ENCODE measurements at regions not wholly inside any gene's neighbourhood (a gene's known extent, or its start where the extent isn't known, plus 50 kb on each side); places are given as distances from the start of the nearest gene placed in this dataset.
A peak's percentile ranks its signal among the peaks of the same experiment; 100 is the strongest.

DNA sequence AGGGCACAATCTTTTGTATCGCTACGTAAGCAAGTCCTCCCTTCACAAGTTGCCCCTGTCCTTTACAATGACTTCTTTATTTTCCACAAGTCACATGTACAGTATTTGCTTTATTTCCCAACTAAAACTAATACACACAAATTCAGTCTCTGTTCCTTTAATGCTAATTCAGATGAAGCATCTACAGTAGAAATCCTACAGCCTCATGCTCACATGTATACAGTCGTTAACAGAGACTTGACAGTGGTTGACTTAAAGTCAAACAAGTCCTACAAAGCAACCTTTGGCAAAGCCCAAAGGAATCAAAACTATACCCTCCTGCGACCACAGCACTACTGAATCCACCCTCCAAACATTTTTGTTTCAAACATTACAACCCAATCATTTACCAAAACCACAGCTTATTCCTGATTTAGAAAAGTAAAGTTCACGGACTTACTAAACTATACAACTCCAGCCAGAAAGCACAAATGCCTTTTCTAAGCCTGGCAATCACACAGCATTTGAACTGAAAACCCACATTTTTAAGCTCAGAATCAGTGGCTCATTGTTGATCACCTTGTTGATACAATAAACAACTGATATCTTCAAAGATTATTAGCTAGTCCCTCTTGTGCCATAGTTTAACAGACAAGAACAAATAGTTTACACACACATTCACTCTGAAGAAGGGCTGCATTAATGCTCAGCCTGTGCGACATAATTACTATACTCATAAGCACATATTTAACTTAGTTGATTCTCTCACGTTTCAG, 70.9 kb upstream of the NHSL1 start:
- TF ChIP-seq, protein P1, sequence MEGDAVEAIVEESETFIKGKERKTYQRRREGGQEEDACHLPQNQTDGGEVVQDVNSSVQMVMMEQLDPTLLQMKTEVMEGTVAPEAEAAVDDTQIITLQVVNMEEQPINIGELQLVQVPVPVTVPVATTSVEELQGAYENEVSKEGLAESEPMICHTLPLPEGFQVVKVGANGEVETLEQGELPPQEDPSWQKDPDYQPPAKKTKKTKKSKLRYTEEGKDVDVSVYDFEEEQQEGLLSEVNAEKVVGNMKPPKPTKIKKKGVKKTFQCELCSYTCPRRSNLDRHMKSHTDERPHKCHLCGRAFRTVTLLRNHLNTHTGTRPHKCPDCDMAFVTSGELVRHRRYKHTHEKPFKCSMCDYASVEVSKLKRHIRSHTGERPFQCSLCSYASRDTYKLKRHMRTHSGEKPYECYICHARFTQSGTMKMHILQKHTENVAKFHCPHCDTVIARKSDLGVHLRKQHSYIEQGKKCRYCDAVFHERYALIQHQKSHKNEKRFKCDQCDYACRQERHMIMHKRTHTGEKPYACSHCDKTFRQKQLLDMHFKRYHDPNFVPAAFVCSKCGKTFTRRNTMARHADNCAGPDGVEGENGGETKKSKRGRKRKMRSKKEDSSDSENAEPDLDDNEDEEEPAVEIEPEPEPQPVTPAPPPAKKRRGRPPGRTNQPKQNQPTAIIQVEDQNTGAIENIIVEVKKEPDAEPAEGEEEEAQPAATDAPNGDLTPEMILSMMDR (conservative IDR thresholded peaks at IDR 0.05; ENCODE audit: low read depth, low read length): no peak
- peak overlapping the region; percentile 26 for H3K4me3 ChIP-seq (ENCODE audit: low read depth, low read length)
- no peak for DNase-seq (ENCODE audit: low read depth)

DNA sequence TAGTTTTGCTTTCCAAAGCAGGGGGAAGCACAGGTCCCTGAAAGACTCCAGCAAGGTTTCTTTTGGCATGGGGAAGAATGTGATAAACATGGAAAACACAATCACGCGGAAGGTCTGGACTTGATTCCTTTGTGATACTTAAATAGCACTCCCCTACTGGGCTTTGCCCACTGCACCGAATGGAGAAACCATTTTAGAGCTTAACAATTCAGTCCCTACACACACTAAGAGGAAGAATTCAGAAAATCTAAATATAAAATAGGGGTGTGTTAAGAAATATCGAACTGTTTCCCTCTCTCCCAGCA, 71.4 kb upstream of the NHSL1 start:
- DNase-seq (ENCODE audit: low read depth): no peak
- peak overlapping the region; percentile 26 for H3K4me3 ChIP-seq (ENCODE audit: low read depth, low read length)
- TF ChIP-seq, protein P1 (conservative IDR thresholded peaks at IDR 0.05; ENCODE audit: low read depth, low read length): no peak

DNA sequence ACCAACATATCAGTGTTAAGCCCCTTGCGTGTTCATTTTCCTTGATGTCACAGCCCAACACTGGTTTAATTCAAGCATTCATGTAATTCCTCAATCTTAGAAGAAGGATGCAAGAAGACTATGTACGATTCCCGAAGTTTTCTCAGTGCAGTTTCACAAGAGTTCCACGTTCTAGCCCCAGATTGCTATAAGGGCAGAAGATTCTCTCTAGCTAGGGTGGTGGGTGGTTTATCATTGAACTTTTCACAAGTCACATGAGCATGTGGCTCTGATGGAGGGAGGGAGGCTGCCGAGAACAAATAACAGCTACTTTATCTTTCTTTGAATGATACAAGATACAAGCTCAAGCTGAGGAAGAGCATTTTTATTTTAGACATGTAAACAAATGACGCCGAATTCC, 71.9 kb upstream of the NHSL1 start:
- no peak for DNase-seq (ENCODE audit: low read depth)
- H3K4me3 ChIP-seq (ENCODE audit: low read depth, low read length): peak overlapping the region; percentile 58
- TF ChIP-seq, protein P1 (conservative IDR thresholded peaks at IDR 0.05; ENCODE audit: low read depth, low read length): no peak

DNA sequence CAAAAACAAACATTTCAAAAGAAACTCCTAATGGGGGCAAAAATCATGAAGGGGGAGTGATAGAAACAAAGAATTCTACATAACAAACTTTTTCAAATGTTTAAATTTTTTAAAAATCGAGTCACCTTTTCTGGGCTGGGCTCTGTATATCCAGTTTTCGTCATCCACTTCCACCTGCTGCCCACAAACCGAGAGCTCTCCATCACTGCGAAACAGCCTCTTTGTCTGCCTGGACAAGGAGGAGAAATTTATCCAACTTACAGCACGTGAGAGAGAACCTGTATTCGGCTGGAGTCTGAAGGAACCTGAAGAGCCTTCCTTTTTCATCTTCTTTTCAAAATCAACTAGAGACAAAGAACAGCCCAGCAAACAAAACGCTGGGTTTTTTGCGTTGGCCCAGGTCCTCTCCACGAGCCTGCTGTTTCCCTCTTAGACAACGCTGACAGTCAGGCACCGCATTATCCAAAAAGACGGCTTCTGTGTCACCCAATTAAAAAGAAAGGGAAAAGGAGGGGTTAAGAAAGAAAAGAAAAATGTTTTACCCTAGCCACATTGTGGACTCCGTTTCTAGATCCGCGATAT, 72.4 kb upstream of the NHSL1 start:
- H3K4me3 ChIP-seq (ENCODE audit: low read depth, low read length): peak overlapping the region; percentile 58
- DNase-seq (ENCODE audit: low read depth): no peak
- TF ChIP-seq, protein P1 (conservative IDR thresholded peaks at IDR 0.05; ENCODE audit: low read depth, low read length): no peak

DNA sequence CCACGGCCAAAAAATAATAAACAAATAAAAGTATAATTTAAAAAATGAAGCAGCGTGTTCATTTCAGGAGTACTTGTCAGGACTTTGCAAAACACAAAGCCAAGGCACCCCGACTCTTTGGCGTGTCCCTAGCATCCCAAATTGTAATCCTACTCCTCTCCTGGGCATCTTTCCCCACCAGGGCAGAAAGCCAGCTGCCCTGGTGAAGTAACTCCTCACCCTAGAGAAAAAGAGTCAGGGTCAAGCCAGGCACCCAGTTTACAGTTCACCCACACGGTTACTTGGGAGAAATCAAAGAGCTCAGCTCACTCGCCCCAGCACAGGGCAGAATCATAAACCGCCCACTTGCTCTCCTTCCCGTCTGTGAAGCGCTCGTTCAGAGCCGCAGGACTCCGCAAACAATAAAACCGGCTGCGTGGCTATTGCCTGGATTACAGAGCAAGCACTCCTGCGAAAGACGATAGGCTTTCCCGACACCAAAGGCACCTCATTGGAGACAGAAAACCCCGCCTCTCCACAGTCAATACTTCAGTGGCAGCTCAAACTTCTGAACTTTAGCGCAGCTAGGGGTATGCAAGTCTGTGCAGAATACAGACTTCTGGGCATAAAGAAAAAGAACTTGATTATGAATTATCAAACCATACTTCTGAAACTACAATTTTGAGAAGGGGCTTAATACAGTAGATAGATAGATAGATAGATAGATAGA, 73.0 kb upstream of the NHSL1 start:
- H3K4me3 ChIP-seq (ENCODE audit: low read depth, low read length): peak overlapping the region; percentile 58

DNA sequence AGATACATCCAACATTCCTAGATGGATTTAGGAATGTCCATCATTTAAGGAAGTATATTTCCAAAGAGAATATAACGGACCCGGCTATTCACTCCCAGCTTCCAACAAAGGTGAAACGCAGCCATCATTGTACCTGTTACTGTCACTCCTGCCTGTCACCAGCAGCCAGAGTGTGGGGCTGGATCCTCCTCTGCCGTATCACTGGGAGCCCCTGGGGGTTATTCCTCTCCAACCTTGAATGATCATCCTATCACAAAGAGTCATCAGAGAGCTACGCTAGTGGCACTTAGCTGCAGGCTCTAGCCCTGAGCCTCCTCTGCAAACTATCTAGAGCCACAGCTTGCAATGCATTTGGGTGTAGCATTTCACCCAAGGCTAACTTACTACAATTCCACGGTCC, 73.6 kb upstream of the NHSL1 start:
- TF ChIP-seq, protein P1 (conservative IDR thresholded peaks at IDR 0.05; ENCODE audit: low read depth, low read length): no peak
- DNase-seq (ENCODE audit: low read depth): no peak
- no peak overlapping the region for H3K4me3 ChIP-seq (ENCODE audit: low read depth, low read length)

More for the DNA sequence above, 73.0 kb upstream of the NHSL1 start:
- TF ChIP-seq, protein P1 (conservative IDR thresholded peaks at IDR 0.05; ENCODE audit: low read depth, low read length): no peak
- peak; percentile 94 for DNase-seq (ENCODE audit: low read depth)

Data from choroid plexus epithelial cell (primary cell).